IPS-NIHi7 (cell line): ENCODE measurements at regions not wholly inside any gene's neighbourhood (a gene's known extent, or its start where the extent isn't known, plus 50 kb on each side); places are given as distances from the start of the nearest gene placed in this dataset.

Experiments used
- DNase-seq: peaks from one replicate; pipeline ENCODE4 v3.0.0; 2012; ENCODE audit warnings: mixed read lengths; ENCODE audit errors: extremely low spot score

DNA sequence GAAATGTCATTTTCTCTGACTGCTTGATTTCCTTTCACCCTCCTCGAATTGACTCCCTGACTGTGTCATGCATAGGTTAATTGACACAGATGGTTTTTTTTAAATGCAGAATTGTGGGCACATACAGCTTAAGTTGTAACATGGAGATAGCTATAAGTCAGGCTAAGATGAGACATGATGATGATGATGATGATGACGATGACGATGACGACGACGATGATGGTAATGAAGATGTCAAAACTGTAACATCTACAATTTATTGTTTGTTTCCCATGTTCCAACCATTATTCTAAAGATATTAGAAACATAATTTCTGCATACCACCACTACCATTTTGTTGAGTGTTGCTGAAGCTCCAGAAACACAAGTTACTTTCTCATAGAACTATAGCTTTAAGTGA is 1232.8 kb downstream of the XPNPEP1 start:
- no peak for DNase-seq

DNA sequence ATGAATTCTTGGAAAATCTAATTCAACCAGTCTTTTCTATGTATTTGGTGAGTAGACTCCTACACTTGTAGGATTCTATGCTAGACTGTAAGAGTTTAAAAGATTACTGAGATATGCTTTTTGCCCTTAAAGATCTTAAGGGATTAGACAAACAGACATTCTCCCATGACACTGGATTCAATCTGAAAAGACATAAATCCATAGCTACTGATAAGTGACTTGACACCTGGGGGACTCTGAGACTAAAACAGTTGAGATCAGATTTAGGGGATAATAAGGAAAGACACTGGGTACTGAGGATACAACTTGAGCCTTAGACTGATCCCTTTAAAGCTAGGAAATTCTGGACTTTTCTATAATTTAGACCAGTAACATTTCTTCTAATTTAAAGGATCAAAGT is 1233.4 kb downstream of the XPNPEP1 start:
- DNase-seq, result no peak

DNA sequence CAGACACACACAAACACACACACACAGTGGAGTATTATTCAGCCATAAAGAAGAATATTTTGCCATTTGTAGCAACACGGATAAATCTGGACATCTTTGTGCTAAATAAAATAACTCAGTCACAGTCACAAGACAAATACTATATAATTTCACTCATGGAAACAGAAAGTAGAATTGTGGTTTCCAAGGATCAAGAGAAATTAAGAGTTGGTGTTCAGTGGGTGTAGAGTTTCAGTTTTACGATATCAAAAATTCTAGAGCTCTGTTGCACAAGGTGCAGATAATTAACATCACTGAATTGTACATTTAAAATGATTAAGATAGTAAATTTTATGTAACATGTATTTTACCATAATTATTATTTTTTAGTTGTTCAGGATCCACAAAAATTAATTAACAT is 1235.0 kb downstream of the XPNPEP1 start:
- DNase-seq, result no peak

DNA sequence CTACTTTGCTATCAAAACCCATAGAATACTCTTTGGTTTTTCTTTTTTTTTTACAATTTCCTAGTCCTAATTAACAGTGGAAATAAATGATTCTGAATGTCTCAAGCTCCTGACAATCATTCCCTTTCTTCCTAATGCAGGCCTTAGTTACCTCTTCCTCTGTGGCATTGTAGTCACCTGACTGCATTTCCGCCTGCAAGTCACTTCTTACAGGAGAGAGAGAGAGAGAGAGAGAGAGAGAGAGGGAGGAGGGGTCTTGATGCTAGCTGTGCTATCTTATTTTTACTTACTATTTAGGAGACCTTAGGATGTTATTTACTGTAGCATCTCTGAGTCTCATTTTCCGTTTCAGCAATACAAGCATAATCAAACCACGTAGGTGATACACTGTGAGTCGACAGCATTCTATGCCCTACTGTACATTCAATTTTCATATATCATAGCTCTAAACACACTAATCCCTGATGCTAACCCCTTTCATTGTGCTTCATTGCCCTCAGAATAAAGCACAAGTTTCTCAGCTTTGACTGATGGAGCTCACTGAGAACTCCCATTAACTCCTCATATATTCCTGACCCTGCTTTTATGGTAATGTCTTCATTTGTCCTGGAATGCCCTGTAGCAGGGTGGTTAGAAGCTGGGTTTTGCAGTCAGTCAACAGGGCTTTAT is 1237.3 kb downstream of the XPNPEP1 start:
- DNase-seq, result no peak

DNA sequence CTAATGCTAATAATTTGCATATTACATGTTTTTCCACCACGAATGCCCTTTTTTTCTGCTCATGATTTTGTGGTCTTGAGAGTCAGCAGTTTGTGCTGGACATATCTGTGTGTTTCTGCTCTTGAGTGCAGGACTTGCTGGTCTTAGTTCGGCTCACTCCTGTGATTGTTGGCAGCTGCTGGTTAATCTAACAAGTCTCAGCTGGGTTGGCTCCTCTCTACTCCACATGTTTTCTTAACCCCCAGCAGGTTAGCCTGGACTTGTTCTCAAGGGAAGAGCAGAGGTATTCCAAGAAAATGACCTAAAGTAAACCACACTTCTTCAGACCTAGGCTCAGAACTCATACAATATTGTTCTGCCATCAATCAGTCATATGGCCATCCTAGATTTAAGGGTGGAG is 1238.9 kb downstream of the XPNPEP1 start:
- no peak for DNase-seq

DNA sequence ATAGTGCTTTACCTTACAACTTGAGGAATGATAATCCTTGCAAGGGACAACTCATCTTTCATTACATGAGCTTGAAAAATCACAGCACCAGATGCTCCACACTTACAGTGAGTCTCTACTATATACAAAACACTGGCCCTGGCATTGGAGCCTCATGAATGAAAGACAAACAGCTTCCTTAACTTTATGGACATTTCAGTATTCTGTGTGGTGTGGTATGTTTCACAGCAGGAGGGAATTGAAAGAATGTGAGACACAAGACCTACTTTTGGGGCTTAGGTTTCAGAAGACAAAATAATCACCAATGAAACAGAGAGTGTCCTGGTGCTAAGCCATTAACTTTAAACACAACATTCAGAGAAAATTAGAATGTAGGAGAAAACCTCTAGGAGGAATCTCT is 1249.6 kb downstream of the XPNPEP1 start:
- DNase-seq, result no peak

DNA sequence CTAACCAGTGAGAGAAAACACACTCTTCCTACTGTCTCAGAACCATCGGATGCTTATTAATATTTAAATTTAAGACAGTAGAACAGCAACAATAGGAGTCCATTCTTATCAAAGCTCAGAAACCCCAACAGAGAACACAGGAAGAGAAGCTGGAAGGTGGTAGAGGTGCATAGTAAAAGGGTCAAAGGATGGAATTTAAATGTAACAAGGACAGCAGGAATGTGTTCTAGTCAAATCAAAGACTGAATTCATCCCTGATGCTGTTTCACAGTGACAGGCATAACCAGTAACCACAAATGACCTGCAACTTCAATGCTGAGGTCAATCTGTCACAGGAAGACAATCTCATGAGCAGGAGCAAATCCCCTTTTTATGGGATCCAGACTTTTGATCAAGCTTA is 1259.7 kb downstream of the XPNPEP1 start:
- DNase-seq, result no peak

DNA sequence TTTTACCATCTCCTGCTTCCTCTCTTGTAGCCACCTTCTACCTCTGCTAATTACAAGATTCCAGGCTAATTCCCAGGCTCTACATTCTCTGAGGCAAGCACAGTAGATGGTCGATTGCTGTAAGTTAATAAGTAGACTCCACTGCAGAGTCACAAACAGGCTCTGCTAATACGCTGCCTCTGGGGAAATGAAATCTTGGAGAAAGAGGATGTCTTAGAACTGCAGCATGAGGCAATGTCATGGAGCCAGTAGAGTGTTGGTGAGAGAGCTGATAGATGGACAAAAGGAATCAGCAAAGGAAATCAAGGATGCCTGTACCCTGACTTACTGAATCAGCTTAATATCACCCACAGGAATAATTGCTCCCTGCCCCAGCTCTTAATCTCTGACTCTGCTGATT is 1260.3 kb downstream of the XPNPEP1 start:
- DNase-seq, result no peak

DNA sequence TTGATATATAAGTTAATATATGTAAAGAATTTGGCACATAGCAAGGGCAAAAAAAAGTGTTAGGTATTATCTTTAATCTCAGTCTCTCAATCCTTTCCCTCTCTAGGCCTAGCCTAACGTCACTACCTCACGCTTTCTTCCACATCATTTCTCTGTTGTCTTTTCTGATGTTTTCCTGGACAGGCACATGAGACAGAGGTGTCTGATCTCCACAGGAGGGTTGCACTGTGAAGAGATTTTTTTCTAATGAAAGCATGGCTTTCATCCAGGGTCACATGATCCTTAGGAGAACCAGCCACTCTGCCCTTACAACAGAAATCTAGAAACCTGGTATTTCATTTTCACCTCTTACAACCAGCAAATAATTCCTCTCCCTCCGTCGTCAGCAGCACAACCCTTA is 1268.3 kb downstream of the XPNPEP1 start:
- DNase-seq, result no peak

DNA sequence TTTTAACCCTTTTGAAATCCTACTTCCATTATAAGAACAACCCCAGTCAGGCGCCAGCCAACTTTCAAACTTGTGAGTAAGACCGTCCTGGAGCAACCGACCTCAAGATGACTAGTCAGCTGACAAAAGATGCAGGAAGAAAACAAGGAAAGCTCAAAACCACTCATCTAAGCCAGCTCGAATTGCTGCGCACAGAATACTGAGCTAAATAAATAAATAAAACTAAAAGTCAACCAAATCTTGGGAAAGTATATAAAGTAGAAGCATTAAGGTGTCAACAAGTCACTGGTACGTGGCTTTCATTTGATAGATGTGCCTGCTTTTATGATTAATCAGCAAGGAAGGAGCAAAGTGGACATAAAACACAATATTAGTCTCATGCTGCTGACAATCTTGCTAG is 1269.8 kb downstream of the XPNPEP1 start:
- no peak for DNase-seq

DNA sequence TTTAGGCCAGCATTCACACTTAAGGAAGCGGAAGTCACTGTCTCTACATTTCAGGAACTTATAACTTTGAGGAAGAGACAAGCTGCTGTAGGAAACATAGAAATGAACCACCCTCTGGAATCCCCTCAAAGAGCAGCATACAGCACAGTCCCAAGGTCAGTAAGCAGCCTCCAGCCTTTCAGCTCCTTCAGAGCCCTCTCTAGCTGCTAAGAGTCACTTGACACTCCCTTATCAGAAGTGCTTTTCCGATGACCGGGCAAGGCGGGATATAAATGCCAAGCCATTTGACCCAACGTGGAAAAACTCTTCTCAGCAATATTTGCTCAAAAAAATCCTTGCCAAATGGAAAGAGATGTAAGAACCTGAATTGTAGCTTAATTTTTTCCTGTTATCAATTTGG is 1284.3 kb downstream of the XPNPEP1 start:
- DNase-seq, result no peak

DNA sequence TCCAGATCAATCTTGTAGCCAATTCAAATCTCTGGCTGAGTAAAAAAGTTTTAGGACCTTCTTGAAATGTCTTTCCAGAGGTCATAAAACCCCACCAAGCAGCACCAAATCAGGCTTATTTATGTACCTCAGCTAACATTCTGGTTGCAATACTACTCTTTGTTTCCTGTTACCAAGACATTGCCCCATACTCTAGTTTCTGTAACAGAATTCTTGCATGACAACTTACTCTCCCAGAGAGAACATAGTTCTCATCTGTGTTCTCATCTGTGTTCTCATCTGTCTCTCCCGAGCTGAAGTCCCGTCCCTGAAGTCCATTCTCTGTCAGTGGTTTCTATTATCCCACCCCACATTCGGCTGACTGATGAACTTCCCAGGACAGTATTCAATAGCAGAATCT is 1285.1 kb downstream of the XPNPEP1 start:
- no peak for DNase-seq

DNA sequence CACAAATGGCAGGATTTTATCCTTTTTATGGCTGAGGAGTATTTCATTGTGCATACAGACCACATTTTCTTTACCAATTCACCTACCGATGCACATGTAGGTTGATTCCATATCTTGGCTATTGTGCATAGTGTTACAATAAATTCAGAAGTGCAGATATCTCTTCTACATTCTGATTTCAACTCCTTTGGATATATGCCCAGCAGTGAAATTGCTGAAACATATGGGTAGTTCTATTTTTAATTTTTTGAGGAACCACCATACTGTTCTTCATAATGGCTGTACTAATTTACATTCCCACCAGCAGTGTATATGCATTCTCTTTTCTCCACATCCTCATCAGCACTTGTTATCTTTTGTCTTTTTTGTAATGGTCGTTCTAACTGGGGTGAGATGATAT is 1290.3 kb downstream of the XPNPEP1 start:
- no peak for DNase-seq

DNA sequence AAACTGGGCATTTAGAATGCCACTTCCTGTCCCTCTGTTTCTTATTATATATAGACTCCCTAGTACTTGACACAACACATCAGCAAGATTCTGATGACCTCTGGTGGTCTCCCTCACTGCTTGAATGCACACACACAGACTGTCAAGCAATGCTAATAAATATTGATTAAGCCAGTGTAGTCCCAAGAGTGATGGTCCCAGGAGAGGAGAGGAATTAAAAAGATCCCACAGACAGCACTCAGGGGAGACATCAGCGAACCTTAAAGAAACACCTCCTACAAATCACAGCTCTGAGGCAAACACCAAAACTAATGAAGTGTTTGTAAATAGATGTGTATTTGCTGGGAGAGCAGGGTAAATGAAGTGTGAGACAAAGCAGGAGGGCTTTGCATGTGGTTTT is 1291.2 kb downstream of the XPNPEP1 start:
- DNase-seq, result no peak

DNA sequence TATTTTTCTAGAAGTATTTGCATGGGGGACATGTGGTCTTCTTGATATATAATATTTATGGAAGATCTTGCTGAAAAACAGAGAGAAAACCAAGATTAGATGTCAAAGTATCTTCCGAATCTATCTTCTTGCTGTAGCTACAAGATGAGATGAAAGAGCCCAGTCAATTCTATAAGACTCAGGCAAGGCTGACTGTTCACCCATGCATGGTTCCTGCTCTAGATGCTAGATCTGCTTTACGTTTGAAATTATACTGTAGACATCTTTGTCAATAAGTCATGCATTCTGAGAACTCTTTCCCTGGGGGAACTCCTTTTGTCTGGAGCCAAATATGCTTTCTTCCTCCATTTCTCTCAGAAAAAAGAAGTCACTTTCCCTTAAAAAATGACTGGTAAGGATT is 1292.0 kb downstream of the XPNPEP1 start:
- no peak for DNase-seq

DNA sequence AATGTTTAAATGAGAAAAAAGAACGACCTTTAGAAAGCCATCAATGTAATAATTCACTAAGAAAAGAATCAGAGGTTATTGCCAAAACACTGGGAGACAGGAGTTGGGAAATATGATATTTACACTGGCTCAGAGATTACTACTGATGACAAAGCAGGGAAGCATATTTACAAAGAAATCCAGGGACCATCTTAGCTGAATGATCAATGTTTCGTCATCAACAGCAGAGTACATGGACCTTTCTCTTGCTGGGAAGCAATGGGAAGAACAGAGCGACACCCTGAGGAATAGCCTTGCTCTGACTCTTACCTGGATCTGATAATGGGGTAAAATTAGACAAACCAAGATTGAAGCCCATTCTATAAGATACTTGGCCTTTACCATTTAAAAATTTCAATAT is 1293.5 kb downstream of the XPNPEP1 start:
- no peak for DNase-seq

DNA sequence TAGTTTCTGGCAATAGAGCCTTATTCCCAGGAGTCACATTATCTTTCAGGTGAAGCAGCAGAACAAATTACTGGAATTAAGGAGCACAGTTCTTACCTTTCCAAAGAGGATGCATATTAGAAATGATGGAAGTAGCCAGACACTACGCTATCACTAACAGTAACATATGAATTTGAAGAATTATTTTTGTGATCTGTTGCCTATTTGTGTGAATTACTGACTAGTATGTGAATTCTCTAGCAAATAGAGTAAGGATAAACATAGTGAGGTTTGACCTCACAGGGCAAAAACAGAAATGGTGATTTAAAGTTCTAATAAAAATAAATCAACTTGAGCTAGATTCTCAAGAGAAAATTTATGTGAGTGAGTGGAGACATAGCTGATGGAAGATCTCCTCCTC is 1299.3 kb downstream of the XPNPEP1 start:
- no peak for DNase-seq

DNA sequence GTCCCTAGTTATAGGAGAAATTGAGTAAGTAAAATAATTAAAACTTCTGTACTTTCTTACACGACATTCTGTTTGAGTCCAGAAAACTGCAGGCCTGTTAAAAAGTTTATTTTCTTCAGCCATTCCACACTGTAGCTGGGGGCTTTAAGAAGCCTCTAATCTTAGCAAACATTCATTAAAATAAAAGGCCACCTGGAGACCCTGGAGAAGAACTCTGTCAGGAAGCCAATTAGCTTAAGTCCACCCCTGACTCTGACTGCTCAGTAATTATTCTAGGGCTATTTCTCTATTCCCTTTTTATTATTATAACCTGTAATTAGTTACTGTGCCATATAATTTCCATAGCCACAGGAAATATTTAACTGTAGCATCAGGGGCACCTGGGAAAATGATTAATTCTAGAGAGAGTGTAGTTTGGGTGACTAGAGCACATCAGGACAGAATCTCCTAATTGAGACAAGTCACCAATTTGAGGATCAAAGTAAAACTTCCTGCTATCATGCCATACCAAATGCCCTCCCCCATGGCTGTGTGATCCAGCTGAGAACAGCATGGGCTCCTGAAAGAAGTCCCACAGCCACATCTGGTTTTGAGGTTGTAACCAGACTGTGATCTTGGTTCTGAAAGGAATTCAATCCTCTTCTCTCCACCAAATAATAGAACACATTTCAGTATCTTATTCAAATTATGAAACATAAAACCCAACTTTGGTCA is 1302.3 kb downstream of the XPNPEP1 start:
- DNase-seq, result no peak

DNA sequence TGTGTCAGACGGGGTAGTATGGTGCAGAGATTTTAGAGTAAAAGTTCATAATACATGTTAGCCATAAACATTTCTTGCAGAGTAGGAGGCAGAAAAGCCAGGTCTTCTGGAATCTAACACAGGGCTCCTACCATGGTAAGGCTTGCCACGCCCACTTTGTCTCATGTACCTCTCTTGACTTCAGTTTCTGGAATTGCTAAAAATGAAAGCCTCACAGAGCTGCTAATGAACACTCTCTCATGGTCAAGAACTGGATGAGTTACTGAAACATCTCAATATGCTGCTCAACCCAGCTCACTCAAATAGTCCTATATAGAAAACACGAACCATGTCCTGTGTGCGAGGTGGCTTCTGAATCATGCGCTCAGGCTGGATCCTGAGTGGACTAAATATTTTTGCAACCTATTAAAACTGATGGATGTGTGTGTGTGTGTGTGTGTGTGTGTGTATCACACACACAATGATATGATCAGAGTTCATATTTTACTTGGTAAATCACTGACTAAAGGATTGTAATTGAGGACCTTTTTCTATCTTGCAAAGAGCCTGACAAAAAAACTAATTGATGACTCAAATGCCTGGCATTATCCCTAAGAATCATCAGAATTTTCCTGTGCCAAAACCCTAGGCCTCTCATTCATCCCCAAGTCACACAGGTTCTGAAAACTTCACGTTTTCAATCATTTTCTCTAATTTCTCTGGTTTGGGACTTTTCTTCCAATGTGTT is 1306.6 kb downstream of the XPNPEP1 start:
- no peak for DNase-seq

DNA sequence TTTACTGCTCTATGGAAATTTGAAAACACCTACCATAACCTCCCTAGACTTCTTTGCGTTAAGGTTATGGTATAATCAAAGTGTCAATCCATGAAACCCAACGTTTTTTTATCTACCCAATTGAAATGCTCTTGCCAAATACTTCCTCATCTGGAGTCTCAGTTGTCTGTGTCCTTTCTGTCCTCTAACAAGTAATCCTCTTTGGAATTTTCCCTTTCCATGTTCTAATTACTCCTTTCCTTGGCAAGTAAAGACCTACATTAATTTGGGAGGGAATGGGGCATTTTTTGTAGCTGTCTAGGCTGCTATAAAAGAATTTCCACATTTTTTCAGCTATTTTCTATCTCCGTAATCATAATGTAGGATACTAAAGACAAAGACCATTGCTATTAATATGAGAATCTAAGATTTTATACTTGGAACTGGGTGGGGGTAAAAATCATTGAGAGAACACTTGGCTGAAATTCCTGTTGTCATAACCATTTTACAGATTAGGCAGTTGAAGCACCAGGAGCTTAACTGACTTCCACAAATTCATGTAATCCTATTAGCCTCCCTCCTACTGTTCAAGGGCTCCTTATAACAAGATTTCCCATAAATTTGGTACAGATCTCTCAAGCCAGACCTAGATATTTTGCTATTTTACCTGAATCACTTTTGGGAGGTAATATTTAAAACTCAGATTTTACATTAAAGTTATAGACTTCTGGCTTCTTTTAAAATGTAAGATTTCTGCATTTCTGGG is 1307.6 kb downstream of the XPNPEP1 start:
- no peak for DNase-seq

DNA sequence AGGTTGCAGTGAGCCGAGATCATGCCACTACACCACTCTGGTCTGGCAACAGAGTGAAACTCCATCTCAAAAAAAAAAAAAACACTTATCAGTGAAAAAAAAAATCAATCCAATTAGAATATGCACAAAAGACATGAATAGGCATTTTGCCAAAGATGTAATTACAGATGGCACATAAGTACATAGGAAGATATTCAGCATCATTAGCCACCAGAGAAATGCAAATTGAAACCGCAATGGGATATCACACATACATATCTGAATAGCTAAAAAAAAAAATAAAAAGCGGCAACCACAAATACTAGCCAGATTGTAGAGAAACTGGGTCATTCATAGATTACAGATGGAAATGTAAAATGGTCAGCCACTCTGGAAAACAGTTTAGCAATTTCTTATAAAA is 1310.8 kb downstream of the XPNPEP1 start:
- DNase-seq, result no peak

DNA sequence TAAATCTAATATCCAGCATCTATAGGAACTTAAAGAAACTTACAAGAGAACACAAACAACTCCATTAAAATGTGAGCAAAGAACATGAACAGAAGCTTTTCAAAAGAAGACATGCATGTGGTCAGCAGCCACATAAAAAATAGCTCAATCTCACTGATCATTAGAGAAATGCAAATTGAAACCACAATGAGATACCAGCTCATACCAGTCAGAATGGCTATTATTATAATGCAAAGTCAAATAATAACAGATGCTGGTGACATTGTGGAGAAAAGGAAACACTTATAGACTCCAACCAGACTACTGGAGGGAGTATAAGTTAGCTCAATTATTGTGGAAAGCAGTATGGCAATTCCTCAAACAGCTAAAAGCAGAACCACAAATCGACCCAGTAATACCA is 1314.5 kb downstream of the XPNPEP1 start:
- DNase-seq, result no peak
